PC-3 (cell line): ENCODE measurements at regions not wholly inside any gene's neighbourhood (a gene's known extent, or its start where the extent isn't known, plus 50 kb on each side); places are given as distances from the start of the nearest gene placed in this dataset.

ENCODE experiments used
- CTCF ChIP-seq: fragments of 300-600 bp; sonication (generic); conservative IDR thresholded peaks from 2 replicates; pipeline ENCODE4 v1.5.1; 2017; ENCODE audit warnings: antibody characterized with exemption, low read depth, mild to moderate bottlenecking, low read length
- EZH2 ChIP-seq: fragments of 300-600 bp; sonication (generic); IDR thresholded peaks from one replicate; pipeline ENCODE4 v1.6.1; 2017; ENCODE audit warnings: antibody characterized with exemption, mild to moderate bottlenecking, low read length; ENCODE audit not compliant: unreplicated experiment
- EZH2phosphoT487 ChIP-seq: fragments of 300-600 bp; sonication (generic); IDR thresholded peaks from 2 replicates; pipeline ENCODE4 v1.6.1; 2018; ENCODE audit warnings: mild to moderate bottlenecking, antibody characterized with exemption, low read length, borderline replicate concordance

GRCh38 chr7:13259930-13260329, 572.5 kb downstream of the ARL4A start:
- TF ChIP-seq EZH2, result no peak
- TF ChIP-seq CTCF, result no peak
- TF ChIP-seq EZH2phosphoT487, result no peak
